T-helper 1 cell treated with Interleukin-12 subunit alpha and Interleukin-12 subunit beta and Interleukin-4 antibody, amounts not matched to agents 30 μg/mL and 1 μg/mL, for 36 hours (primary cell): ENCODE measurements at regions not wholly inside any gene's neighbourhood (a gene's known extent, or its start where the extent isn't known, plus 50 kb on each side); places are given as distances from the start of the nearest gene placed in this dataset.
"Not testable (repeated sequence)": the region's sequence is repeated elsewhere in the genome, so short reads cannot be mapped to it uniquely, and the experiment has no call there.

Experiments used
- H3K27ac Mint-ChIP-seq: one replicate; pipeline ENCODE4 v1.8.0; 2021; ENCODE audit warnings: mild to moderate bottlenecking, mixed read lengths
- H3K27me3 Mint-ChIP-seq: one replicate; pipeline ENCODE4 v1.8.0; 2021; ENCODE audit warnings: low read depth, mixed read lengths
- H3K36me3 Mint-ChIP-seq: one replicate; pipeline ENCODE4 v1.8.0; 2021; ENCODE audit warnings: low read depth, mixed read lengths
- H3K4me1 Mint-ChIP-seq: one replicate; pipeline ENCODE4 v1.8.0; 2021; ENCODE audit warnings: low read depth, mixed read lengths
- H3K4me3 Mint-ChIP-seq: one replicate; pipeline ENCODE4 v1.8.0; 2021; ENCODE audit warnings: mild to moderate bottlenecking, moderate library complexity, mixed read lengths
- H3K9me3 Mint-ChIP-seq: one replicate; pipeline ENCODE4 v1.8.0; 2021; ENCODE audit warnings: mixed read lengths

DNA sequence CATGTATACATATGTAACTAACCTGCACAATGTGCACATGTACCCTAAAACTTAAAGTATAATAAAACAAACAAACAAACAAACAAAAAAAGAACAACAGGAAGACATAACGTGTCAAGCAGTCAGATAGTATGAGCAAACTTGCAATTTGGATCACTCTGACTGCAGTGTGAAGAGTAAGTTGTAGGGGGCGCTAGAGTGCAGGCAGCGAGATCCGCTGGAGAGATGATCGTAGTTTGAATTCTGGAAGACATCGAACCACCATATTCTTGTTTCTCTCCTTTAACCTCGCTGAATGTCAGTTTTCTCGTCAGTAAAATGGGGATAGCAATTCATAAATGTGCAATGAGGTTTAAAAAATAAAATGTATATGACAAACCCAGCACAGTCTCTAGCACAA lies 165.2 kb upstream of the LMCD1 start:
- Mint-ChIP-seq H3K4me3 (no peak overlapping the region), H3K27ac (no peak overlapping the region), H3K9me3 (no peaks in the 10 kb centered on the region), H3K27me3 (no peaks in the 10 kb centered on the region), H3K4me1 (no peaks in the 10 kb centered on the region), H3K36me3 (no peaks in the 10 kb centered on the region)

DNA sequence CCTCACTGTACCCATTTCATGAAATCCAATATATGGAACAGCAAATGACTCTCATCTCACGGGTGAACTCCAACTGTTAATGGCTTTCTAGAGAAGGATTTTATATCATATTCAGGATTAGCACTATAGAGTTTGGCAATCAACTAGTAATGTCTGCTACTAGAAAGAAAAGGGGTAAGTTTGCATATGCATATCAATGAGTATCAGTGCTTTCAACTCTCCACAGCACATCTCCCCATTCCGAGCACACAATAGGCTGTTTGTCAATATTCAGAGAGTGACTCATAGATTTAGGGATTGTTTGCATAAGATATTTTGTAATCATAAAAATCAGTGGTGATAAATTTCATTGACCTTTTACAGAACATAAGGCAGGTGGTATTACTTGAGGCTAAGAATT lies 163.2 kb upstream of the LMCD1 start:
- Mint-ChIP-seq H3K27ac (no peak overlapping the region), H3K27me3 (peaks cover 3% of the 10 kb centered on the region), H3K4me3 (no peak overlapping the region), H3K9me3 (no peaks in the 10 kb centered on the region), H3K4me1 (no peaks in the 10 kb centered on the region), H3K36me3 (no peaks in the 10 kb centered on the region)

DNA sequence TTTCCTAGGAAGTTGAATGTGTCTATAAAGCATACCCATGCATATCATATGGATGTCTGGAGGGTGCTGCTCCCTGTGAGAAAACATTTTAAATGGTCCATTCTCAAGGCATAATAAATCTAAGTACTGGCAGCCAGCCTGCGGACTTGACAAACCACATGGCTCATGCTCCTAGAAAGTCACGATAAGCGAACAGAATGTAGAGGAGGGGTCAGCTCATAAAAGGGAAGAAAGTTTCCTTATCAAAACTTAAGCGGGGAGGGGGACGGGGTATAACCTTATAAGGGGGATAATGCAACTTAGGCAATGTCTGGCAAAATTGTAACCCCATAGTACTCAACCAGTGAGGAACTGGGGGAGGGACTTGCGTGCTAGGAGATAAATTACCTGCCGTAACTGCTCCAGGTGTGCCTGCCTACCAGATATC lies 159.8 kb upstream of the LMCD1 start:
- no peaks in the 10 kb centered on the region for H3K4me1 Mint-ChIP-seq
- peaks cover 7% of the 10 kb centered on the region for H3K27me3 Mint-ChIP-seq
- H3K27ac Mint-ChIP-seq, result no peak overlapping the region
- no peak overlapping the region for H3K4me3 Mint-ChIP-seq
- H3K36me3 Mint-ChIP-seq, result no peaks in the 10 kb centered on the region
- peaks cover 24% of the 10 kb centered on the region for H3K9me3 Mint-ChIP-seq

DNA sequence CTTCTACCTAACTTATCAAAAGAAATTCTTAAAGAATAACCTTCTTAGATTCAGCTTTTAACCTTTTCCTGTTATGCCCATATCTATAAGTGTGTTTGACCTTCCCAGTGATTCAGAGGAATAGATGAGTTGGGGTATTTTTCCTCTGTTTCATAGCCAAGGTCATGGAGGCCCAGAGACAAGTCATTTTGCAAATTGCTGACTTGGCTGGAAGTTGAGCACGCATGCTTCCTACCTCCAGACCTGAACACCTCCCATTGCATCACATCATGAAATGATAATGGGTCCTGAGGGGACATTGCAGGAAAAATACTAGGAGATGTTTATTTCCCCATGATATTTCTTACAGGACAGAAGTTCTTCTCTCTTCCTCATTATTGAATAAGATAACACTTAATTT lies 158.6 kb upstream of the LMCD1 start:
- H3K36me3 Mint-ChIP-seq, result no peaks in the 10 kb centered on the region
- H3K4me3 Mint-ChIP-seq, result no peak overlapping the region
- H3K27me3 Mint-ChIP-seq, result peaks cover 7% of the 10 kb centered on the region
- peaks cover 25% of the 10 kb centered on the region for H3K9me3 Mint-ChIP-seq
- no peak overlapping the region for H3K27ac Mint-ChIP-seq
- no peaks in the 10 kb centered on the region for H3K4me1 Mint-ChIP-seq

DNA sequence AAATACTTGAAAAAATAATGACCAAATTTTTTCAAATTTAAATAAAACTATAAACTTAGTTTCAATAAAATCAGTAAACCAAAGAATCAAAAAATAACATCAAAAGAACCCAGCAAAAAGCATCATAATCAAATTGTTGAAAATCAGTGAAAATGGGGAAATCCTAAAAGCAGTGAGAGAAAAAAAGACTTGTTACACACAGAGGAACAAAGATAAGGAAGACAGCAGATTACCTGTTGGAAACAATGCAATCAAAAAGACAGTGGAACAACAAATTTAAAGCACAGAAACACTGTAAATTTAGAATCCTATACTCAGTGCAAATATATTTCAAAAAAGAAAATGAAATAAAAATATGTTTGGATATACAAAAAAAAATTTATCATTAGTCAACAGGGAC lies 156.2 kb upstream of the LMCD1 start:
- Mint-ChIP-seq H3K9me3 (peaks cover 31% of the 10 kb centered on the region), H3K27ac (no peak overlapping the region), H3K27me3 (peaks cover 14% of the 10 kb centered on the region), H3K4me1 (no peaks in the 10 kb centered on the region), H3K4me3 (no peak overlapping the region), H3K36me3 (no peaks in the 10 kb centered on the region)

DNA sequence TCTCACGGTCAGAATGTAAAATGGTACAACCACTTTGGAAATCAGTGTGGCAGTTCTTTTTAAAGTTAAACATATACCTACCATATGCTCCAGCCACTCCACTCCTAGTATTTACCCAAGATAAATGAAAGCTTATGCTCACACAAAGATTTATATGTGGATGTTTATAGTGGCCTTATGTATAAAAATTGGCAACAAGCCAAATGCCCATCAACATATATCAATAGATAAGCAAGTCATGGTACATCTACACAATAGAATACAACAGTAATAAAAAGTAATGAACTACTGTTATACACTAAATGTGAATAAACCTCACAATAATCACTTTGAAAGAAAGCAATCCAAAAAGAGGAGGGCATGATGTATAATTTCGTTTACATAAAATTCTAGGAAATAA lies 153.5 kb upstream of the LMCD1 start:
- Mint-ChIP-seq H3K9me3 (peaks cover 33% of the 10 kb centered on the region), H3K27ac (no peak overlapping the region), H3K4me1 (no peaks in the 10 kb centered on the region), H3K36me3 (no peaks in the 10 kb centered on the region), H3K27me3 (peaks cover 13% of the 10 kb centered on the region), H3K4me3 (no peak overlapping the region)

DNA sequence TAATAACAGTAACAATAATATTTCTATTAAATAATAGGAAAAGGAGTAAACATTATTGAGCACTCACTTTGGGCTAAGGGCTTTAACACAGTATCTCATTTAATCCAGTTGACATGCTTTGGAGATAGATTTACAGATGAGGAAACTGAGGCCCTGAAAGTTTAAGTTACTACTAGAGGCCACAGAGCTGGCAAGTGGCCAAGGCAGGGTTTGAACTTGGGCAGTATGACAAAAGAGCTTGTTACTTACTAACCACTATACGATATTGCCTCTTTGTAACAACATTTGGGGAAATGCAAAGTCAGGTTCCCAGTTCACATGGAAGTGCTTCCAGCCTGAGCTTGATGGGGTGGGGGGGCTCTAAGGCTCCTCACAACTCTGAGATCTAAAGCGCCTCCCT lies 149.1 kb upstream of the LMCD1 start:
- Mint-ChIP-seq H3K36me3 (peaks cover 5% of the 10 kb centered on the region), H3K27me3 (peaks cover 8% of the 10 kb centered on the region), H3K27ac (no peak overlapping the region), H3K9me3 (peaks cover 17% of the 10 kb centered on the region), H3K4me3 (no peak overlapping the region), H3K4me1 (peaks cover 15% of the 10 kb centered on the region)

DNA sequence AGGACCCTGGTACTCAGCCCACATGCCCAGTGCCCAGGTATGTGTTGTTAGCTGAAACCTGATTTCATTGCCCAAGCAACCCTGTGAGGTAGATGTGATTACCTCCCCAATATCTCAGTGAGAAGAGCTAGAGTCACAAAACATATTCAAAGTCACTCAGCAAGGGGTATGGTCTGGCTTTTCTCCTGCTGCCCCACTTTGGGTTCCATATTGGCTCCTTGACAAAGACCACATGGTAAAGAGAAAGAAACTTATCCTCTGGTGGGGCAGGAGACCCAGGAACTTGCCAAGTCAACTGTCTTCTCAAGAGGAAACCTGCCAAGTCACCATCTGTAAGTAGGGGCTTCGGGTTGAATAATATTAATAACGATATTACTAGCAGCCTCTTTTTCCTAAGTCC lies 148.3 kb upstream of the LMCD1 start:
- no peak overlapping the region for H3K4me3 Mint-ChIP-seq
- peaks cover 19% of the 10 kb centered on the region for H3K9me3 Mint-ChIP-seq
- H3K27ac Mint-ChIP-seq, result no peak overlapping the region
- peaks cover 8% of the 10 kb centered on the region for H3K27me3 Mint-ChIP-seq
- H3K36me3 Mint-ChIP-seq, result peaks cover 10% of the 10 kb centered on the region
- peaks cover 20% of the 10 kb centered on the region for H3K4me1 Mint-ChIP-seq

DNA sequence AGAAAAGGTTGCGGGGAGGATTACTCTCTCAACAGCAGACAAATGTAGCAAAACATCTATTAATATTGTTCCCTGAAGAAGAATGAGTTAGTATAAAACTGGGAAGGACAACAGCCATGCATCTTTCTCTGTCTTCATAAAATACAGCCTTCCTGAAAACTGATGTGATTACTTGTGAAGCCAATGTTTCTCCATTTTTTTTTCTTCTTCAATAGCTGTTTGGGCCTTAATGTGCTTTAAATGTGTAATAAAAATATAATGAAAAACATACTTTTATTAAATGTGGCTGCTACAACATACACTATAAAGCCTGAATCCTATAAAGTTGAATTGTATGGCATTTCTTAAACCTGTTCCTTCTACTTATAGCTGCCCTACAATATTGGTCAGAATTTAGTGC lies 146.3 kb upstream of the LMCD1 start:
- peak overlapping the region; percentile 37 for H3K27ac Mint-ChIP-seq
- H3K4me3 Mint-ChIP-seq, result no peak overlapping the region

DNA sequence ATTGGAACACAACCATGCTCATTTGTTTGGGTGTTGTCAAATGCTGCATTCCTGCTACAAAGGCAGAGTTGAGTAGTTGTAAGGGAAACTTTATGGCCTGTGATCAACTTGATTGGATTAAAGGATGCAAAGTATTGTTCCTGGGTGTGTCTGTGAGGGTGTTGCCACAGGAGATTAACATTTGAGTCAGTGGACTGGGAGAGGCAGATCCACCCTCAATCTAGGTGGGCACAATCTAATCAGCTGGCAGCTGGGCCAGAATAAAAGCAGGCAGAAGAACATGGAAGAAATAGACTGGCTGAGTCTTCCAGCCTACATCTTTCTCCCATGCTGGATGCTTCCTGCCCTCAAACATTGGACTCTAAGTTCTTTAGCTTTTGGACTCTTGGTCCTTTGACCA lies 145.6 kb upstream of the LMCD1 start:
- H3K4me3 Mint-ChIP-seq, H3K27me3 Mint-ChIP-seq: not testable (repeated sequence)
- H3K9me3 Mint-ChIP-seq, result peaks cover 36% of the 10 kb centered on the region
- peak overlapping the region; percentile 83 for H3K27ac Mint-ChIP-seq
- H3K36me3 Mint-ChIP-seq, result peaks cover 16% of the 10 kb centered on the region
- H3K4me1 Mint-ChIP-seq, result peaks cover 22% of the 10 kb centered on the region

More for the DNA sequence above, 146.3 kb upstream of the LMCD1 start:
- Mint-ChIP-seq H3K9me3 (peaks cover 28% of the 10 kb centered on the region), H3K4me1 (peaks cover 22% of the 10 kb centered on the region), H3K27me3 (no peaks in the 10 kb centered on the region), H3K36me3 (peaks cover 16% of the 10 kb centered on the region)

DNA sequence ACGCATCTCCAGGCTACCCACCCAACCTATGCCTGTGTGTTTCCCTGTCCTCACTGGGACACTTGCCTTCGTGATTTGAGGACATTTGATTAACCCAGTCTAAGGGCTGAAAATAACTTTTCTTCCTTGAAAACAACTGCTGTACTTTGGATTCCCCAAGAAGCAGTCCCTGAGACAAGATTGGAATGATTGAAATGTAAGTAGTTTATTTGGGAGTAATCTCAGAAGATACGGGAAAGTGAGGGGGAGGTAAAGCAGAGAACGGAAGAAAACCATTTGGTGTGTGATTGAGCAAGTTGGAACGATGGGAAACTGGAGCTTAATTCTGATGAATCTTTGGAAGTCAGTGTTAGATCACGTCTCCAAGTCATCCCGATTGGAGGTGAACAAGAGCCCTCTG lies 143.8 kb upstream of the LMCD1 start:
- peaks cover 45% of the 10 kb centered on the region for H3K9me3 Mint-ChIP-seq
- H3K27ac Mint-ChIP-seq, result peak overlapping the region; percentile 83
- peaks cover 22% of the 10 kb centered on the region for H3K4me1 Mint-ChIP-seq
- H3K27me3 Mint-ChIP-seq, result no peaks in the 10 kb centered on the region
- no peak overlapping the region for H3K4me3 Mint-ChIP-seq
- H3K36me3 Mint-ChIP-seq, result peaks cover 18% of the 10 kb centered on the region

DNA sequence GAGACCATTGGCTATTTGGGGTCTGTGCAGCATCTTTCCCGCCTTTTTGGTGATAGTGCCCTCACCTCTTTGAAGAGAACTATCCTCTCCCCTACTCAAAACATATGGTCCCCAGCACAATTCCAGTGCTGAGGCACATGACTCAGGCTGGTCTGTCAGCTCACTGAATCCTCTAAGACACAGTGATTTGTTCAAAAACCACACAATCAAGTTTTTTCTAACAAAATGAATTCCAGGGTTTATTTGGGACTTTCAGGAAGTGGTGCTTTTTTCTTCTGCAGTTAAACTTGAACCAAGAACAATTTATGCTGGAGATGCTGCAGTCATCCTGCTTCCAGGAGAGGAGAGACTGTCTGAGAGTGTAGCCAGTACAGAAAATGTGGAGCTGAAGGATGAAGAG lies 142.5 kb upstream of the LMCD1 start:
- Mint-ChIP-seq H3K4me3 (no peak overlapping the region), H3K4me1 (peaks cover 22% of the 10 kb centered on the region), H3K36me3 (peaks cover 18% of the 10 kb centered on the region), H3K27ac (no peak overlapping the region), H3K9me3 (peaks cover 43% of the 10 kb centered on the region), H3K27me3 (peaks cover 5% of the 10 kb centered on the region)

DNA sequence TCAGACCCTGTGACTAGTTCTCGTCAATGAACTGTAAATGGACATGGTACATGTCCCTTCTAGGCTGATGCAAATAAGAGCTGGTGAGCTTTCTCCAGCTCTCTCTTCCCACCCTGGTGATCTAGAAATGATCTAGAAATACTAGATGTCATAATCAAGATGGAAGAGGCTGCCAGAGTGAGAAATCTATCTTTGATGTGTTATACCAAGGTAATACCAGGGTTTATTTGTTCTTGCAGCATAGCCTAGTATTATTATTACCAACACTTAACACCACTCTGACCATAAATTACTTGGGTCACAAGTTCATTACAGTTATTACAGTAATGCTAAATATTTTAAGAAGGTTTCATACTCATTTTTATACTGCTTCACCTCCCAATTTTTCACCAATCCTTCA lies 138.4 kb upstream of the LMCD1 start:
- H3K9me3 Mint-ChIP-seq, result peaks cover 31% of the 10 kb centered on the region
- H3K27me3 Mint-ChIP-seq, result peaks cover 25% of the 10 kb centered on the region
- H3K4me3 Mint-ChIP-seq, result no peak overlapping the region
- H3K4me1 Mint-ChIP-seq, result peaks cover 2% of the 10 kb centered on the region
- H3K27ac Mint-ChIP-seq, result no peak overlapping the region
- peaks cover 8% of the 10 kb centered on the region for H3K36me3 Mint-ChIP-seq

DNA sequence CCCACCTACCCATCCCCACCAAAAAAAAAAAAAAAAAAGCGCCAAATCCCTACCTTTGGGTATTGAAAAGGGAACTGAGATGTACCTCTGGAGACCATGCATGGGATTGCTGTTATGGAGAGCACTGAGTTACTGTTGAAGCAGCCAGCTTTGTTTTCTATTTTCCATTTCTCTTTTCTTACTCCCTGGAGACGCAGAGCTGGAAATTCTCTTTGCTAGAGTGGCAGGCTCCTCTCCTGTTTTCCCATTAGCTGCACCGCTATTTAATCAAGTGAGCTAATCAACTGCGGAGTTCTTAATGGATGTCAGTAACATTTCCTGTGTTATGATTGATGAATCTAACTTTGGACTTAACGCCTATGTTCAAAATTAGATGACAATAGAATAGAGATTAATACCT lies 136.1 kb upstream of the LMCD1 start:
- Mint-ChIP-seq H3K4me3 (no peak overlapping the region), H3K27ac (no peak overlapping the region), H3K4me1 (no peaks in the 10 kb centered on the region), H3K9me3 (peaks cover 18% of the 10 kb centered on the region), H3K36me3 (peaks cover 1% of the 10 kb centered on the region), H3K27me3 (peaks cover 25% of the 10 kb centered on the region)

DNA sequence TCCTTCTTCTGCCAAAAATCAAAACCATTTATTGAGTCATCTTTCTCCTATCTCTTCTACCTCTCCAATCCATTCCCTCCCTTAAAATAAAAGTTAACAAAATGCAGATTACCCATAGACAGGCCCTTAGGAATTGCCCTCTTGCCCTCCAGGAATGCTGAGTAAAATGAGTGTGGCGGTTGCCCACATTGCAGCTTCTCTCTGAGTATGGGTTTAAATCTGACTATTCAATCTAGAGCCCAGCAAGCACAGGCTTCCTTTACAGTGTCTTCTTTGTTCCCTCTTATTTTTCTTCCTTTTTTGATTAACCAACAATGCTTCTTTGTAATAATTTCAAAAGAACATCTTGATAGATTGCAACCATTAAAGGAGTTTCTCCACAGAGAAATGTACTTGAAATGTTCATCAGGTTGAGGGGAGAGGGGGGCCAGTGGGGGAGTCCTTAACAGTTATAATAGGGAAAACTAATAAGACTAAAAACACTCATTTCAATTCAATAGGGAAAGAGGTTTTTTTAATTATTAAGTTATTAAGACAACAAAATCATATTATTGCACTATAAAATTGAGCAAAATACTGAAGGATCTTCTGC lies 135.3 kb upstream of the LMCD1 start:
- peaks cover 25% of the 10 kb centered on the region for H3K27me3 Mint-ChIP-seq
- H3K36me3 Mint-ChIP-seq, result peaks cover 1% of the 10 kb centered on the region
- peaks cover 10% of the 10 kb centered on the region for H3K9me3 Mint-ChIP-seq
- H3K4me1 Mint-ChIP-seq, result no peaks in the 10 kb centered on the region
- no peak overlapping the region for H3K27ac Mint-ChIP-seq
- H3K4me3 Mint-ChIP-seq, result no peak overlapping the region

DNA sequence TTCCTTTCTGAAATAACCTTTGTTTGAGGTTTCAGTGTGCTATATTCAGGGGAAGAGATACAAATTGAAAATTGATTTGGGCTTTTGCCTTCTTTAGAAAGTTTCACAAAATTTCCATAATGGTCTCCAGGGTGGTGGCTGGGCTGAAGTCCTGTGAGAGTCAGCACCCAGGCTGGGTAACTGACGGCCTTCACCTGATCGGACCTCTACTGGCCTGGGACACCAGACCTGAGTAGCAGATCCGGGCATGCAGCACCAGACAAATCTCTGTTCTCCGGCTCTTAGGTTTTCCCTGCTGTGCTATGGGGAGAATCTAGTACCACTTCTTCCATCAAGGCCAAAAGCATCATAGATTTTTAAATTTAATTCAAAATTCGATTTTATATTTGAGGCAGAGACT lies 133.0 kb upstream of the LMCD1 start:
- Mint-ChIP-seq H3K27me3 (peaks cover 22% of the 10 kb centered on the region), H3K36me3 (no peaks in the 10 kb centered on the region), H3K4me3 (no peak overlapping the region), H3K9me3 (no peaks in the 10 kb centered on the region), H3K27ac (no peak overlapping the region), H3K4me1 (no peaks in the 10 kb centered on the region)
